Activated CD4-positive, CD25-positive, alpha-beta regulatory T cell treated with anti-CD3 and anti-CD28 coated beads, Interleukin-2, amount 50 U/mL, for 16 hours (primary cell): ENCODE measurements at regions not wholly inside any gene's neighbourhood (a gene's known extent, or its start where the extent isn't known, plus 50 kb on each side); places are given as distances from the start of the nearest gene placed in this dataset.

Experiments
- DNase-seq: peaks from one replicate; pipeline ENCODE4 v3.0.0-alpha.2; 2020; ENCODE audit warnings: low read depth, low spot score

DNA sequence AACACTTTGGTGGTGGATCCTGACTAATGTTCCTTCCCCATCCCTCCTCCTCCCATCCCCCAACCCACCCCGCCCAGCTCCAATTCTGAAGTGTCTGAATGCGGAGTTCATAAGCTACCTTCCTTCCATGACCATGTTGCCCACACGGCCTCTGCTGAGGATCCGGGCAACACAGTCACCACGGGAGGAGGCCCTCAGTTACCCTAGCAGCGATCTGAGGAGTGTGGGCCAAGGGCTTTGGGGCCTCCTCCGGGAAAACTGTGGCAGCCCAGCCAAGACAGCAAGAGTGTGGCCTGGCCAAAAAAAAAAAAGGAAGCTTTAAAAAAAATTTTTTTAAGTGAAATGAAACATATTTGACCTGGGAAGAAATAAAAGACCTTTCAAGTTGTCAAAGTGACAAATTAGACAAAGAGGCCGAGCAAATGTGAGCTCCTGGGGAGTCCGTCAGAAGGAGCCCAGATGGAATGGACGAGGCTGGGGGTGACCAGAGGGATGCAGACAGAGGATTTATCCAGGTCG lies 169.0 kb upstream of the PKDCC start:
- no peak for DNase-seq

- no peak for DNase-seq
Observed at GRCh38 chr2:41879235-41879916, 168.4 kb upstream of the PKDCC start.

GRCh38 chr2:41880561-41881243 lies 167.1 kb upstream of the PKDCC start:
- no peak for DNase-seq

GRCh38 chr2:41881249-41881648 lies 166.6 kb upstream of the PKDCC start:
- no peak for DNase-seq

DNA sequence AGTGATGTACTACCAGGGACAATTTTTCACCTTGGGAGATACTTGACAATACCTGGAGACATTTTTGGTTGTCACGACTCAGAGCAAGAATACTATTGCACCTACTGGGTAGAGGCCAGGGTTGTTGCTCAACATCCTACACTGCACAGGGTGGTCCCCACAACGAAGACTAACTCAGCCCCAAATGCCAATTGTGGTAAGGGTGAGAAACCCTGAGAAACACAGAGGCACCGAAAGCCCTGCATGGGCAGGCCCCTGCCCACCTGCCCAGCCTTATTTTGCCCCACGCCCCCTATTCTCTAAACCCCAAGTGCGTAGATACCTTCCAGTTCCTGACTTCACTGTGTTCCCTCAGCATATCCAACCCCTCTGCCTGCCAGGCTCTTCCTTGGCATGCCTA lies 163.1 kb upstream of the PKDCC start:
- no peak for DNase-seq

DNA sequence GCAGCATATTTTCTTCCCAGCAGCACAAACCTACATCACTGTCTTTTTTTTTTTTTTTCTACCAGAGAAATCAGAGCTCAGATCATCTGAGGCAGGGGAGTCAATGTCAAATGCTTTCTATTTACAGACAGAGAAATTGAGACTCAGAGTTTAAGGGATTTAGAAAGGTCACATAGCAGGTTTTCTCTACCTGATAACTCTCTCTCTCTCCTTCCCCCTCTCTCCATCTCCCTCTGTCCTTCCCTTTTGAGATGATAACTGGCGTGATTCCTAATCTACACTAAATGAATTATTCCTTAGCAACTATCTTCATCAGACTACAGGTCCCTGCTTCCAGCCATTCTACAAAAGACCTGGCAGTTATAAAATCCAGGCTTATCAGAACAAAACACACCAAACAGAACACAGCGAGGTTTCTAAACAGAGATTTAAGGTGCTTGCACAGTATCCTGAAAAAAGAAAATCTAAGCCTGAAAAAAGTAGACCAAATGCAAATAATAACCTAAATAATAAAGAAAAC lies 161.6 kb upstream of the PKDCC start:
- DNase-seq, result no peak

- no peak for DNase-seq
Observed at GRCh38 chr2:41886757-41887156, 161.1 kb upstream of the PKDCC start.

DNA sequence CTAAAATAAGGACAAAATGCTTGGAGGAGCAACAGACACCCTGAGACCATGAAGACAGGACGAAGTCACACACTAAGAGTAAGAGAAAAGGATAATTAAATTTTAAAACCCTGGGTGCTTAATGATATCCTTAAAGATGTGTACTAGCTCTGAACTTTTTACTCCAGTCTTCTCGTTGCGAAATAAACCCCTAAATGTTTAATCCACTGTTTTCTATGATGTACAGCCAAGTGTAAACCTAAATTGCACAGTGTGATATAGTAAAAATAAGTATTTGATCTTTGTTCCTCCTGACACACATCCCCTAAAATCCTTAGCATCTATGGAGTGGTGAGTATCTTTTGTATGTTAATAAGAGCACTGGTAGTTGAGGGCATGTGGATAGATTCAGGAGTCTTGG lies 157.5 kb upstream of the PKDCC start:
- DNase-seq, result no peak

- no peak for DNase-seq
Observed at GRCh38 chr2:41892476-41892875, 155.3 kb upstream of the PKDCC start.

- no peak for DNase-seq
Observed at GRCh38 chr2:41894563-41895333, 153.1 kb upstream of the PKDCC start.

DNA sequence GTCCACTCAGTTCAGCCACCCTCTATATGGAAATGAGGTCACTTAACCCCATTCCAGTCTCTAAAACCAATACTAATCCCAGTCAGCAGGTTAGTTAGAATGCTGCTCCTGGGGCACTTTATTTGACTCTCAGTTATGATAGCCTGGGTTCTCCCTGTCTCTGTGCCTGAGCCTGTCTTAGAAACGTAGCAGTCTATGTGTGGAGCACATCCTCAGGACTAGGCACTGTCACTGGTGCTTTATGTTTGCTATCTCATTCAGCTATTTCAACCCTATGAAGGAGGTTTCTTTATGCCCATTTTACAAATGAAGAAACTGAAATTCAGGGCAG lies 152.5 kb upstream of the PKDCC start:
- DNase-seq, result no peak

DNA sequence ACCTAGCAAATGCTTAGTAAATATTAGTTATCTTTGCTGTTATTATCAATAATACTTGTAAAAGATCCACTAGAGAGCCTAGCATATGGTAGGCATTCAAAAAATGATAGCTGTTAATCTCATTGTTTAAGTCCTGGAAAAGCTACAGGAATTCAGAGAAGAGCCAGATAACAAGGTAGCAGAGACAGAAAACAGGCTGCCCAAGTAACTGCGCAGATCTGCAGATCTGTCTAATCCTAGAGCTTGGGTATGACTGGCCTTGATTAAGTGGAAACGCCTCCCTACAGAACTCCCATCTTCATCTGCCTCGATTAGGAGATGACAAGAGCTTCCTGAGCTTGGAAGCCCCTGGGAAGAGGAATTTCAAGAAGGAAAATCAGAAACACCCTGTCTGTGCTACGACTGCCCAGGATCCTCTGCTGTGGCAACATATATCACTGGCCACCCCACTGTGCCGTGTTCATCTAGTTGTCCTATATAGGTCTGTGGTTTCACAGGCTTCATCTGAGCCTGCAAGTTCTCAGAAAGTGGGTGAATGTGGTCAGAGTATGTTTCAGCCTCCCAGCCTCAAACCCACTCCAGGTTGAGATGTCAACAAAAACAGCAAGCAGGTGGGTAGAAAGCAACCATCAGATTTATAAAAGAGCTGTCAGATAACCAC lies 151.5 kb upstream of the PKDCC start:
- no peak for DNase-seq

DNA sequence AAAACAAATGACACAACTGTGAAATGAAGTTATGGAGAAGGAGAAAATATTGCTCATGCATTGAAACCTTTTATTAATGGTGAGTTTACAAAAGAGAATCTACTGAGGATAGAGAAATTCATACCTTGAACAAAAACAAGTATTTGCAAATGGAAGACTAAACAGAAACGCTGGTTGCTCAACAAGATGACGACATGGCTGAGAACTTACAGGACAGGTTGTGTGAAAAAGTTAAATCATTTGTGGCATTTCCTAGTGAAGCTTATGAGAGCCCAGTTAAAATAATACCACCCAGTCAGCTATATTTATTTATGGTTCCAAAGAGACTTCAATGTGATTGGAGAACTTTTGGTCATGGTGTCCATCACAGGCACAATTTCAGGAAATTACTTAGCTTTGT lies 148.6 kb upstream of the PKDCC start:
- no peak for DNase-seq

DNA sequence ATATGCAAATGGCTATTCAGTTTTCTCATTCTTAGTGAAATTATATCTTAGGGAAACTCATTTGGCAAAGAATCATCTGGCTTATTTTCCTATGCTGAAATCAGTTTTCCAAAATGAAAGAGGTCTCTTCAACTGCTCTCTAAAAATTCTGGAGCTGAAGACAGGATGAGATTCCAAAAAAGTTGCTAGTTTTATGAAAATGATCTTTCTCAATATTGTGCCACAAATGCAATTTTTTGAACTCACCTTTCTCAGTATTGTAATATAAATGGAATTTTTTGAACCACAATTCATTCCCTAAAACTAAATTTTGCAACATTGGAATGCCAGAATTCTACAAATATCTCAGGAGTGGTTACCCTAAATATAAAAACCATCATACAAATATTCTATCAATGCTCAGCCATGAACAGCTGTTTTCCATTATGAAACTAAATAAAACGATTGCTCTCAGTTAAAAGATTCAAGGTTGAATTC lies 147.7 kb upstream of the PKDCC start:
- DNase-seq, result no peak

GRCh38 chr2:41902897-41903296 lies 144.9 kb upstream of the PKDCC start:
- DNase-seq, result no peak

DNA sequence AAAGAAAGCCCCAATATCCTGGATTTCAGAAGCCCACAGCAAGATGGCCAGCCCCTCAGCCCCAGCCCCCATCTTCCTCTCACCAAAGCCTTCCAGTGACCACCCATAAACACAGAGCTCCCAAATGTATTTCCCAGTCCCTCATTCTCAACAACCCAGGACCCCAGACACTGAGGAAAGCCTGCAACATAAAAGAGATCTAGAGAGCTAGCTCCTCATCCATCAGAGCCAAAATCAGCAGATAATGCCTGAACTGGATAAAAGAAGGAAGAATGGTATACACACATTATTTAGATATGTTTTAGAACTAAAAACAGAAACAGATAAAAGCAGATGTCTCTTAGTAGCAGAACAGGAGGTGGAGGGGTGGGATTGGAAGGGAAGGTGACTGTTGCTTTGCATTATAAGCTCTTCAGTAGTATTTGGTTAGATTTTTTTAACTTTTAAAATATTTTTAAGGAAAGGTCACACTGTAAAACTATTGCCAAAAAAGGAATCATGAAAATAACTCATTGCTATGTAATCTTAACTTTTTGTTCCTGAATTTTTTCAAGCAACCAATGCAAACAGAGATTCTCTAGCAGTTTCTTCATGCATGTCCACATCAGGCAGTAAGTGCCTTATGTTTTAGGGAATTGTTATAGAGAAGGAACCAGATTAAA lies 144.2 kb upstream of the PKDCC start:
- DNase-seq, result no peak

DNA sequence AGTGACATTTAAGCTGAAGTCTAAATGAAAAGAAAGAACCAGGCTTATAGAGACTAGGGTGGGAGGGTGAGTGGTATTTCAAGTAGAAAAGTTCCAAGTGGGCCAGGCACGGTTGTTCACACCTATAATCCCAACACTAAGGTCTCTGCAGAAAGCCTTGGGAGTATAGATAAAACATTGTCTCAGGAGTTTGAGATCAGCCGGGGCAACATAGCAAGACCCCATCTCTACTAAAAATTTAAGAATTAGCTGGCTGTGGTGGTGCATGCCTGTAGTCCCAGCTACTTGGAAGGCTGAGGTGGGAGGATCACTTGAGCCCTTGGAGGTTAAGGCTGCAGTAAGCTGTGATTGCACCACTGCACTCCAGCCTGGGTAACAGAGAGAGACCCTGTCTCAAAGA lies 143.4 kb upstream of the PKDCC start:
- no peak for DNase-seq

GRCh38 chr2:41905597-41906337 lies 142.1 kb upstream of the PKDCC start:
- DNase-seq, result no peak

GRCh38 chr2:41906338-41906725 lies 141.5 kb upstream of the PKDCC start:
- DNase-seq, result no peak

GRCh38 chr2:41907141-41907540 lies 140.7 kb upstream of the PKDCC start:
- DNase-seq, result no peak

GRCh38 chr2:41907771-41908207 lies 140.0 kb upstream of the PKDCC start:
- no peak for DNase-seq
